KOPT-K1 (cell line): ENCODE measurements at regions not wholly inside any gene's neighbourhood (a gene's known extent, or its start where the extent isn't known, plus 50 kb on each side); places are given as distances from the start of the nearest gene placed in this dataset.
A peak's percentile ranks its signal among the peaks of the same experiment; 100 is the strongest.

ENCODE experiments used
- H3K27ac ChIP-seq: fragments of 200-600 bp; sonication (generic); 2 replicates; pipeline ENCODE4 v1.5.1; 2016; ENCODE audit warnings: antibody characterized with exemption, mild to moderate bottlenecking, low read depth, low read length; ENCODE audit not compliant: poor library complexity, severe bottlenecking
- H3K36me3 ChIP-seq: fragments of 200-600 bp; sonication (generic); 2 replicates; pipeline ENCODE4 v1.5.1; 2017; ENCODE audit warnings: antibody characterized with exemption, mild to moderate bottlenecking, low read length, moderate library complexity; ENCODE audit not compliant: insufficient read depth
- H3K9me3 ChIP-seq: fragments of 200-600 bp; sonication (generic); 2 replicates; pipeline ENCODE4 v1.5.1; 2017; ENCODE audit warnings: antibody characterized with exemption, low read length, mild to moderate bottlenecking; ENCODE audit not compliant: insufficient read depth, poor library complexity, severe bottlenecking

- H3K27ac ChIP-seq: peak overlapping the region; percentile 90
- no peaks in the 10 kb centered on the region for H3K9me3 ChIP-seq
- no peaks in the 10 kb centered on the region for H3K36me3 ChIP-seq
Observed at GRCh38 chr3:111324151-111324550, 217.8 kb upstream of the CD96 start.

- Histone ChIP-seq H3K27ac (peak overlapping the region; percentile 90), H3K9me3 (no peaks in the 10 kb centered on the region), H3K36me3 (no peaks in the 10 kb centered on the region)
Observed at GRCh38 chr3:111324645-111325044, 217.4 kb upstream of the CD96 start.

- Histone ChIP-seq H3K9me3 (no peaks in the 10 kb centered on the region), H3K27ac (peak overlapping the region; percentile 90), H3K36me3 (no peaks in the 10 kb centered on the region)
Observed at GRCh38 chr3:111325160-111325718, 216.8 kb upstream of the CD96 start.

- no peaks in the 10 kb centered on the region for H3K9me3 ChIP-seq
- no peaks in the 10 kb centered on the region for H3K36me3 ChIP-seq
- peak overlapping the region; percentile 90 for H3K27ac ChIP-seq
Observed at GRCh38 chr3:111326144-111326995, 215.6 kb upstream of the CD96 start.

- H3K27ac ChIP-seq: no peak overlapping the region
- no peaks in the 10 kb centered on the region for H3K9me3 ChIP-seq
- H3K36me3 ChIP-seq: no peaks in the 10 kb centered on the region
Observed at GRCh38 chr3:111331306-111331705, 210.7 kb upstream of the CD96 start.

GRCh38 chr3:111331912-111332311 lies 210.1 kb upstream of the CD96 start:
- H3K27ac ChIP-seq: no peak overlapping the region
- H3K9me3 ChIP-seq: no peaks in the 10 kb centered on the region
- no peaks in the 10 kb centered on the region for H3K36me3 ChIP-seq

GRCh38 chr3:111332488-111333080 lies 209.4 kb upstream of the CD96 start:
- H3K27ac ChIP-seq: peak overlapping the region; percentile 42

GRCh38 chr3:111333642-111334041 lies 208.4 kb upstream of the CD96 start:
- no peak overlapping the region for H3K27ac ChIP-seq

More at GRCh38 chr3:111332488-111333080, 209.4 kb upstream of the CD96 start:
- Histone ChIP-seq H3K36me3 (no peaks in the 10 kb centered on the region), H3K9me3 (no peaks in the 10 kb centered on the region)

GRCh38 chr3:111335512-111336303 lies 206.3 kb upstream of the CD96 start:
- Histone ChIP-seq H3K9me3 (peaks cover 12% of the 10 kb centered on the region), H3K27ac (peak overlapping the region; percentile 93), H3K36me3 (no peaks in the 10 kb centered on the region)

More at GRCh38 chr3:111333642-111334041, 208.4 kb upstream of the CD96 start:
- H3K9me3 ChIP-seq: no peaks in the 10 kb centered on the region
- H3K36me3 ChIP-seq: no peaks in the 10 kb centered on the region

GRCh38 chr3:111336511-111336910 lies 205.5 kb upstream of the CD96 start:
- H3K36me3 ChIP-seq: no peaks in the 10 kb centered on the region
- peaks cover 20% of the 10 kb centered on the region for H3K9me3 ChIP-seq
- peak overlapping the region; percentile 93 for H3K27ac ChIP-seq

GRCh38 chr3:111338059-111338698 lies 203.8 kb upstream of the CD96 start:
- Histone ChIP-seq H3K36me3 (no peaks in the 10 kb centered on the region), H3K27ac (peak overlapping the region; percentile 93), H3K9me3 (peaks cover 26% of the 10 kb centered on the region)

- Histone ChIP-seq H3K36me3 (no peaks in the 10 kb centered on the region), H3K27ac (no peak overlapping the region), H3K9me3 (peaks cover 26% of the 10 kb centered on the region)
Observed at GRCh38 chr3:111339017-111339416, 203.0 kb upstream of the CD96 start.

- H3K27ac ChIP-seq: no peak overlapping the region
- no peaks in the 10 kb centered on the region for H3K36me3 ChIP-seq
- H3K9me3 ChIP-seq: peaks cover 34% of the 10 kb centered on the region
Observed at GRCh38 chr3:111351334-111351733, 190.7 kb upstream of the CD96 start.

GRCh38 chr3:111352585-111352984 lies 189.4 kb upstream of the CD96 start:
- H3K36me3 ChIP-seq: no peaks in the 10 kb centered on the region
- peaks cover 21% of the 10 kb centered on the region for H3K9me3 ChIP-seq
- no peak overlapping the region for H3K27ac ChIP-seq
